ENCODE measurements at regions not wholly inside any gene's neighbourhood (a gene's known extent, or its start where the extent isn't known, plus 50 kb on each side); places are given as distances from the start of the nearest gene placed in this dataset.
"Not testable (repeated sequence)": the region's sequence is repeated elsewhere in the genome, so short reads cannot be mapped to it uniquely, and the experiment has no call there.

- DNase-seq (ENCODE audit: low read depth in 1 of 2, low spot score in 1 of 2): peak in 1 of 2 donors; percentile 12
These were observed 53.0 kb upstream of the DAPP1 start for GRCh38 chr4:99763635-99764101.

GRCh38 chr4:99762728-99763127 is 53.9 kb upstream of the DAPP1 start:
- no peak for DNase-seq (ENCODE audit: low read depth in 1 of 2, low spot score in 1 of 2)

- DNase-seq (ENCODE audit: low read depth in 1 of 2, low spot score in 1 of 2): no peak
These were observed 56.6 kb upstream of the DAPP1 start for GRCh38 chr4:99759988-99760387.

GRCh38 chr4:99759346-99759984 is 57.2 kb upstream of the DAPP1 start:
- DNase-seq (ENCODE audit: low read depth in 1 of 2, low spot score in 1 of 2): no peak

GRCh38 chr4:99755223-99755944 is 61.2 kb upstream of the DAPP1 start:
- DNase-seq (ENCODE audit: low read depth in 1 of 2, low spot score in 1 of 2): no peak

- DNase-seq (ENCODE audit: low read depth in 1 of 2, low spot score in 1 of 2): no peak
These were observed 61.9 kb upstream of the DAPP1 start for GRCh38 chr4:99754756-99755155.

GRCh38 chr4:99753931-99754330 is 62.7 kb upstream of the DAPP1 start:
- no peak for DNase-seq (ENCODE audit: low read depth in 1 of 2, low spot score in 1 of 2)

- no peak for DNase-seq (ENCODE audit: low read depth in 1 of 2, low spot score in 1 of 2)
These were observed 66.9 kb upstream of the DAPP1 start for GRCh38 chr4:99749445-99750391.

GRCh38 chr4:99746443-99746842 is 70.2 kb upstream of the DAPP1 start:
- no peak for DNase-seq (ENCODE audit: low read depth in 1 of 2, low spot score in 1 of 2)

GRCh38 chr4:99736846-99737245 is 79.2 kb upstream of the C4orf54 start:
- DNase-seq (ENCODE audit: low read depth in 1 of 2, low spot score in 1 of 2): no peak

- DNase-seq (ENCODE audit: low read depth in 1 of 2, low spot score in 1 of 2): no peak
These were observed 78.2 kb upstream of the C4orf54 start for GRCh38 chr4:99735822-99736221.

GRCh38 chr4:99734583-99735322 is 77.1 kb upstream of the C4orf54 start:
- no peak for DNase-seq (ENCODE audit: low read depth in 1 of 2, low spot score in 1 of 2)

GRCh38 chr4:99733455-99733854 is 75.8 kb upstream of the C4orf54 start:
- not testable (repeated sequence) for DNase-seq (ENCODE audit: low read depth in 1 of 2, low spot score in 1 of 2)

- no peak for DNase-seq (ENCODE audit: low read depth in 1 of 2, low spot score in 1 of 2)
These were observed 71.6 kb upstream of the C4orf54 start for GRCh38 chr4:99729186-99729585.

GRCh38 chr4:99724067-99724466 is 66.4 kb upstream of the C4orf54 start:
- no peak for DNase-seq (ENCODE audit: low read depth in 1 of 2, low spot score in 1 of 2)

- DNase-seq (ENCODE audit: low read depth in 1 of 2, low spot score in 1 of 2): no peak
These were observed 66.0 kb upstream of the C4orf54 start for GRCh38 chr4:99723612-99724011.

GRCh38 chr4:99722725-99723124 is 65.1 kb upstream of the C4orf54 start:
- DNase-seq (ENCODE audit: low read depth in 1 of 2, low spot score in 1 of 2): no peak

- no peak for DNase-seq (ENCODE audit: low read depth in 1 of 2, low spot score in 1 of 2)
These were observed 64.4 kb upstream of the C4orf54 start for GRCh38 chr4:99722006-99722405.

GRCh38 chr4:99720206-99720605 is 62.6 kb upstream of the C4orf54 start:
- no peak for DNase-seq (ENCODE audit: low read depth in 1 of 2, low spot score in 1 of 2)

- no peak for DNase-seq (ENCODE audit: low read depth in 1 of 2, low spot score in 1 of 2)
These were observed 59.4 kb upstream of the C4orf54 start for GRCh38 chr4:99716996-99717395.

GRCh38 chr4:99715286-99715685 is 57.7 kb upstream of the C4orf54 start:
- DNase-seq (ENCODE audit: low read depth in 1 of 2, low spot score in 1 of 2): no peak
